ENCODE measurements at regions not wholly inside any gene's neighbourhood (a gene's known extent, or its start where the extent isn't known, plus 50 kb on each side); places are given as distances from the start of the nearest gene placed in this dataset.
"Not testable (repeated sequence)": the region's sequence is repeated elsewhere in the genome, so short reads cannot be mapped to it uniquely, and the experiment has no call there.

DNA sequence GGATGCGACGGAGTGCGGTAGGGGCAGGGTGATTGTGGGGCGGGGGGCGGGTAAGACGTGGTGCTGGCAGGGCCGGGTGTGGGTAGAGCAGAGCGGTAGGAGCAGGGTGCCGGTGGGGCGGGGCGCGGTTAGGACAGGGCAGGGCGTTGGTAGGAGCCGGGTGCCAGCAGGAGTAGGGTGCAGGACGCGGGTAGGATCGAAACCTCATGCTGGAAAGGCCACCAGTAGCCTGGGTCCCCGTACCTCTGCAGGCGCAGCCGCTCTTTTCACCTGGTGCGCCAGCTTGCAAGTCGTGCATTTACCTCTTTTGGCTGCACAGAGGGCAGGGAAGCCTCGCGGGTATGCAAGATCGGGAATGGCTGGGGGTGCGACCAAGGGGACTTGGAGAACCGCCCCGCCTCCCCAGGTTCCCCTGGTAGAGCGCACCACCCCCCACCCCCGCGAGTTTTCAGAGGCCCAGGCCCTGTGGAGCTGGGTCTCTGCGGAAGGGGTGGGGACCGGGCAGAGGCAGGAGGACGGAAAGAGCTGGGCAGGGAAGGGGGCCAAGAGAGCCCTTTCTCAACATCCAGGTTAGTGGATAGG lies 104.8 kb upstream of the SIMC1 start:
- no peak for TF ChIP-seq POLR2A (IDR thresholded peaks at IDR 0.05)
- TF ChIP-seq CTCF (IDR thresholded peaks at IDR 0.05): no peak
- H3K27me3 ChIP-seq: peaks cover 0 to 5% of the 10 kb centered on the region in 2 donors
- peaks cover 0 to 3% (median 0%) of the 10 kb centered on the region in 4 donors for H3K9me3 ChIP-seq
- H3K27ac ChIP-seq: no peak overlapping the region
- DNase-seq: no peak
- no peaks in the 10 kb centered on the region for H3K36me3 ChIP-seq
- no peaks in the 10 kb centered on the region for H3K4me1 ChIP-seq
- H3K4me3 ChIP-seq: no peak overlapping the region

GRCh38 chr5:176133877-176134276 lies 104.3 kb upstream of the SIMC1 start:
- Histone ChIP-seq H3K36me3 (no peaks in the 10 kb centered on the region), H3K4me3 (no peak overlapping the region), H3K9me3 (peaks cover 0 to 3% (median 0%) of the 10 kb centered on the region in 4 donors), H3K27me3 (peaks cover 0 to 5% of the 10 kb centered on the region in 2 donors), H3K4me1 (no peaks in the 10 kb centered on the region), H3K27ac (no peak overlapping the region)
- TF ChIP-seq CTCF (IDR thresholded peaks at IDR 0.05): no peak
- TF ChIP-seq POLR2A (IDR thresholded peaks at IDR 0.05): no peak
- no peak for DNase-seq

DNA sequence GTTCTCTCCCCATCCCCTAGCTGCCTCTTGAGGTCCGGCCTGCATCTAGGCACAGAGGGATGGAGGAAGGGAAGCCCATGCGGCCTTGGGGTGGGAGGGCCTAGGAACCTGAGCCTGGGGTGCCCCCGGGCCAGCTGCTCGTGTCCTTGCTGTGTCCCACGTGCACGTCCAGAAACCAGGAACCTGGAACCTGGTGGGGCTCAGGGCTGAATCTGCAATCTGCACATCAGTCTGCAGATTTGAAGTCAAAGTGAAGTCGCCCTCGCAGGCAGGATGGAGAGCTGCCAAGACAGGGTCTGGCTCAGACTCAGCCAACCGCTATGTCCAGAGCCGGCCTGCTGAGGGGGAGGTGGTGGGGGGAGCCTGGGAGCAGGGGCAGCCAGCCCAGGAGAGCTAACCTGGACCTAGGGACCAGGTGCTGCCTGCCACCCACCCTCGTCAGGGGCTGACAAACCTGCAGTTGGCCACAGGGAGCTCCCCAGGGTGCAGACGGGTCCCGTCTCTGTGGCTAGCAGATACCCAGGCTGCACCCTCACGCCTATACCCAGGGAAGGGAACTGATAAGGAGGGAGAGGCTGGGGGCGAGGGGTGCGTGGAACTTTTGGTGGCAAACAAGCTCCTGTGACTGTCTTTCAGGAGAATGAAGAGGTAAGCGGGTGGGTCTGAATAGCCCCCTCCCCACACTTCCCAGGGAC lies 103.5 kb upstream of the SIMC1 start:
- TF ChIP-seq CTCF (IDR thresholded peaks at IDR 0.05) (no peak), POLR2A (IDR thresholded peaks at IDR 0.05) (no peak)
- DNase-seq: no peak
- Histone ChIP-seq H3K4me3 (no peak overlapping the region), H3K27ac (no peak overlapping the region), H3K4me1 (no peaks in the 10 kb centered on the region), H3K9me3 (peaks cover 0 to 3% (median 0%) of the 10 kb centered on the region in 4 donors), H3K27me3 (peaks cover 0 to 5% of the 10 kb centered on the region in 2 donors), H3K36me3 (no peaks in the 10 kb centered on the region)

DNA sequence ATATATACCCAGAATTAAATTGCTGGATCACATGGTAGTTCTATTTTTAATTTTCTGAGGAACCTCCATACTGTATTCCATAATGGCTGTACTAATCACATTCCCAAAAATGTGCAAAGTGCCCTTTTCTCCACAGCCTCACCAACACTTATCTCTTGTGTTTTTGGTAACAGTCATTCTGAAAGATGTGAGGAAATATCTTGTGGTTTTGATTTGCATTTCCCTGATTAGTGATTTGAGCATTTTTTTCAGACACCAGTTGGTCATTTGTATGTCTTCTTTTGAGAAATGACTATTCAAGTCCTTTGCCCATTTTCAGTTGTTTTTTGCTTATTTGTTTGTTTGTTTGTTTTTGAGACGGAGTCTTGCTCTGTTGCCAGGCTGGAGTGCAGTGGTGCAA lies 98.1 kb upstream of the SIMC1 start:
- not testable (repeated sequence) for H3K27ac ChIP-seq, H3K27me3 ChIP-seq, H3K4me3 ChIP-seq, H3K4me1 ChIP-seq, H3K9me3 ChIP-seq, H3K36me3 ChIP-seq, DNase-seq

DNA sequence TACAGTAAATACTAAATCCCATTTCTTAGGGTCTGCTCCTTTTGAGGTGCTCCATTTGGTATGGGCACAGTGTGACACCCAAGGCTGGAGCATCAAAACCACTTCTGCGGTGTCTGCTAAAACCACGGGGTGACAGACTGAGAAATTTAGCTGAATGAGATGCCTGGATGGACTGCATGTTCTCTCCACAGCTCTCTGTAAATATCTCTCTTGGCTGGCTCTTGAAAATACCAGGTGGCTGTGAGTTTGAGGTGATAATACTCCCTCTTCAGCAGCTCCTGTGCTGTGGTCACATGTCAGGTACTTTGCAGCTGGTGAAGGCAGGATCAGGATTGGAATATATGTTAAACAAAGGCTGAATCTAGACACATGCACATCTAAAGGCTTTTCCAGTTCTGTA lies 93.7 kb upstream of the SIMC1 start:
- no peaks in the 10 kb centered on the region for H3K36me3 ChIP-seq
- DNase-seq: no peak
- TF ChIP-seq POLR2A (IDR thresholded peaks at IDR 0.05) (no peak), CTCF (IDR thresholded peaks at IDR 0.05) (no peak)

GRCh38 chr5:176149948-176150347 lies 88.3 kb upstream of the SIMC1 start:
- not testable (repeated sequence) for H3K27me3 ChIP-seq, H3K4me1 ChIP-seq, H3K9me3 ChIP-seq, DNase-seq, H3K27ac ChIP-seq, H3K4me3 ChIP-seq, H3K36me3 ChIP-seq

More for the DNA sequence above, 93.7 kb upstream of the SIMC1 start:
- no peaks in the 10 kb centered on the region for H3K9me3 ChIP-seq
- no peak overlapping the region for H3K4me3 ChIP-seq
- no peak overlapping the region for H3K27ac ChIP-seq
- no peaks in the 10 kb centered on the region for H3K27me3 ChIP-seq
- H3K4me1 ChIP-seq: no peaks in the 10 kb centered on the region

Measured in Peyer's patch (tissue), 4 donors.